CD4-positive, alpha-beta T cell treated with Interferon alpha-2 for 1 hour (primary cell): ENCODE measurements at regions not wholly inside any gene's neighbourhood (a gene's known extent, or its start where the extent isn't known, plus 50 kb on each side); places are given as distances from the start of the nearest gene placed in this dataset.
A peak's percentile ranks its signal among the peaks of the same experiment; 100 is the strongest.

Experiments used
- DNase-seq, 2 donors: peaks; one replicate each; pipeline ENCODE4 v3.0.0-alpha.2; 2020 to 2022

DNA sequence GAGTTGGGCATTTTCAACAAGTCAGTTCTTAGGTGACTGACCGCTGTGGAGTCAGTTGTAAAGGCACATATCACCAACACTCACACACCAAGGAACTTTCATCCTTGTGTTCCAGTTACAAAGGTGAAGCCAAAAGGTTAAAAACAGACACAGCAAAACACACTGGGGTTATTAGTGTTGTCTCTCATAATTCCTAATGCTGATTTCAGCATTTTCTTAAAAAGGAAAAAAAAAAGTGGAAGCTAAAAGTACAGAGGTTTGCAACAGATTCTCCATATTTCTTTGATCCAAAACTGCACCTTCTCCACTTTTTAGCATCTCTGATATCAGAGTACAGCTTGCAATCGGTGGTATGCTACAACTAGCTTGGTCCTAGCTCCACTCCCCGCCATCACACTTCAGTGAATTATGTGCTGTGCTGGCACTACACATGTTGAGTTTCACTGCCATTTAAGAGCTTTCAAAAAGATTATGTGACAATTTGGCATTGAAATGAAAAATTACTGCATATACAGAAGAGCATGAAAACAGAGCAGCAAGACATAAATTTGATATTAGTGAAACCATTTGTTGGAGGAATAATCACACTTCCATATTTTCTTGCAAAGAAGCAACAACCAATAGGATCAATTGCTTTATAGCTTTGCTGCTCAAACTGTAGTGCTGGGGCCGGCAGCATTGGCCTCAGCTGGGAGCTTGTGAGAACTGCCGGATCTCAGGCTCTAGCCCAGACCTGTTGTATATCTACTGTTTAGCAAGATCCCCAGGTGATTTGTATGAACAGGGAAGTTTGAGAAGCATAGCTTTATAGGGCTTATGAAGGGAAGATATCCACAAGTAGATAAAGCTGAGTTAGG, 62.3 kb upstream of the DAPL1 start:
- no peak for DNase-seq

- DNase-seq, result no peak
Measured at GRCh38 chr2:158733430-158733755, 61.7 kb upstream of the DAPL1 start.

GRCh38 chr2:158734442-158734841, 60.7 kb upstream of the DAPL1 start:
- no peak for DNase-seq

GRCh38 chr2:158735822-158736580, 59.1 kb upstream of the DAPL1 start:
- no peak for DNase-seq

DNA sequence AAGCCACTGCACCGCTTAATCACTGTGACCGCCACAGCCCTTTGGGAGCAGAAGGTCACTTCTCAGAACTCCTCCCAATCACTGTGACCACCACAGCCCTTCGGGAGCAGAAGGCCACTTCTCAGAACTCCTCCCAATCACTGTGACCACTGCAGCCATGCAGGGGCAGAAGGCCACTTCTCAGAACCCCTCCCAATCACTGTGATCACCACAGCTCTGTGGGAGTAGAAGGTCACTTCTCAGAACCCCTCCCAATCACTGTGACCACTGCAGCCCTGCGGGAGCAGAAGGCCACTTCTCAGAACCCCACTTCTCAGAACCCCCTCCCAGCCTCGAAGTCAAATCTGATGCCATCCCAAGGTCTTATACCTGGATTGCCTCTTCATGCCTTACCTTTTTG, 56.8 kb upstream of the DAPL1 start:
- DNase-seq, result no peak

- DNase-seq, result no peak
Measured at GRCh38 chr2:158740127-158740526, 55.0 kb upstream of the DAPL1 start.

GRCh38 chr2:158740621-158741020, 54.5 kb upstream of the DAPL1 start:
- DNase-seq, result no peak

DNA sequence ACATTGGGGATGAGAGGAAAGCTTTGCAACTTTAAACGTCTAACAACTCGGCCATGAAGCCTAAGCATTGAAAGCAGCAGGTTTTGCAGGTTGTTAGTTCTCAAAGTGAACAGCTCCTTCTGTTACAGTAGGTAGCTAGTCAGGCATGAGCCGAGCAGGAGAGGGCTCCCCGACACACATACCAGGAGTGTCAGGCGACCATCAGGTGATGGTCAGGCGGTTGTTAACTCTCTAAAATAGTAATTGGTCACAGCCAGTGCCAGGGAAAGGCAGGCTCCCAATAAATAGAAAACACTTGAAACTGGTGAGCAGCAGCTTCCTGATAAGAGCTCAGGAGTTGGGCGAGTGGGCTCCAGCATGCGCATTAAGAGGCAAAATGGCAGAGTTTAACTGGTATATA, 53.5 kb upstream of the DAPL1 start:
- DNase-seq, result no peak

DNA sequence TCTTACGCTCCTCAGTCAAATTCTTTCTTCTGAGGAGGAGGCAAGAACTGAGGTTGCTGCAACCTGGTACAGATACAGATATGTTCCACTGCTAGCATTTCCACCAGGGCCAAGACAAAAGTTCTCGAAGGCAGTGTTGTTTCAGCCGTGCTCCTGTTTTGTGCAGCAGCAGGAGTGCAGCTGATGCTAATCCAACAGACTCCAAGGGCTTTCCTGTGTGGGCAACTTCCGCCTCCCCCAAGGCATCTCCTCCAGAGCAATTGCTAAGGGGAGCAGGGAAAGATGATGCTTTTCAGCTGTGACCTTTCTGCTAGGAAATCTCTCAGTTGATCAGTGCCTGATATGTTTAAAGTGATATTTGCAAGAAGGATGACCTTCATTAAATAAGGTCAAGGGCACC, 52.6 kb upstream of the DAPL1 start:
- no peak for DNase-seq

DNA sequence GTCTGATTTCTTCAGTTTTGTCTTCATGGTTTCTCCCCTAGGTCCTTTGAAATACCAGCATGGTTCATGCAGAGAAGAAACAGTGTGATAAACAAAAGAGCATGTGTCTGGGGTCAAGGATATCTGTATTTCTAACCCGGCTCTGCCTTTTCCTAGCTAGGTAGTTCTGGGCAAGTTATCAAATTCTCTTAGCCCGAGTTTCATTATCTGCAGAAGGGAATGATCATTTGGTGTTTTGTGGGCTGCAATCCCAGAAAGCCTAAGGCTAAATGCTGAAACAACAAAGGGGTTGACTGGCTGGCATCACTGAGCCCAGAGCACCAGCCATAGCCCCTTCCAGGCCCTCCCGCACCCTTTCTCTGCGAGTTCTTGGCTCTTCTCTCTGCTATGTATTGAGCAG, 51.7 kb upstream of the DAPL1 start:
- no peak for DNase-seq

DNA sequence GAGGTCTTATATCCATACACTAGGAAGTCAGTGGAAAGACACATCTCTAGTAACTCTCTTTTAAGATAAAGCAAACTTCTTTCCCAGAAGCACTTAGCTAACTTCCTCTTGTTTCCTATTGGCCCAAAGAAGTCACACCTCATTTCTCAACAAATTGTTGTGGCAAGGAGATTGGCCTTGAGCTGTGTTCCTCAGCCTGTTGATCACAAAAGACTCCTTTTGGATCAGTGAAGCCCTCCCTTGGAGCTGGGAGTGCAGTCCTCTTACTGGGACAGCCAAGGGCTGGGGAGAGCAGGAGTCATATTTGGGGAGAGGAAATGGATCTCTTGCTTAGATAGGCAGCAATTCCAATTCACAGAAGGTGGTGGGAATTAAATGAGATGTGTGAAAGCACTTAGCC, 51.2 kb upstream of the DAPL1 start:
- DNase-seq, result no peak

- peak; percentile 17 to 42 for DNase-seq
Measured at GRCh38 chr2:158745067-158745865, 49.9 kb upstream of the DAPL1 start.
